GM19025 (cell line): ENCODE measurements at regions not wholly inside any gene's neighbourhood (a gene's known extent, or its start where the extent isn't known, plus 50 kb on each side); places are given as distances from the start of the nearest gene placed in this dataset.

Experiments
- ATAC-seq: cut with Tn5 transposase; IDR thresholded peaks from one replicate; pipeline ENCODE4 v1.9.1; 2021; ENCODE audit warnings: mild to moderate bottlenecking, low read depth, moderate library complexity; ENCODE audit not compliant: unreplicated experiment

DNA sequence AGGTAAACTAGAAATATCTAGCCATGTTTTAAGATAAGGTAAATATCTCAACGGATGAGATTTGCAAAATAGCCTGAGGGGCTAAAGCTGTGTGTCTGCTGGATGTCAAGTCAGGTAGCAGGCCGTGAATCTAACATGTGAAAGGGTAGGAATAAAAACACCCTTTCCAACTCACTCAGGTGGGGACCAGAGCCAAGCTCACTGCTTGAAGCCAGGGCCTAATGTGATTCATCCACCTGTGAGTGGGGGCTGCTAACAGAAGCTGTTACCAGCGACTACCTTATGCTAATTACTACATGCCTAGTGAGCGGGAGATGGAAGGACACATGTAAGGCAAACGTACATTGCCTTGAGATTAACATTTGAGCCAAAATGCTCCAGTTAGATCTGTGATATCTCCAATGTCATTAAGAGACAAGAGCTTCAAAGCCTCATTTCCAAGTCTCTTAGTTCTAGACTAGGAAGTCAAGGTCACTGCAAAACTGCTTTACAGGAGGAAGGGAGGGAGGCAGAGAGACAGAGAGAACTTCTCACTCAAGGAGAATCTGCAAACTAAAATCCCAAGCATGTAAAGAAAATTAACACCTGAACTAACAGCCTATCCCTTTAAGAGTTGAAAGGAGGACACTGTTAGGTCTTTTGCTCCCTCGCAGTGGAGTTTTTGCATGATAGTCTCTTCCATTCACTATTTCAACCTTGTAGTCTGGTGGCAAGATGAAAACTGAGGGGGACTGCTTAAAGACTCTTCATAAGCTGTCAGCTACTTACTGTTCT, 141.6 kb upstream of the RPS23 start:
- ATAC-seq = no peak

GRCh38 chr5:82418608-82418950, 140.4 kb upstream of the RPS23 start:
- ATAC-seq = no peak

- no peak for ATAC-seq
These were observed 139.8 kb upstream of the RPS23 start for GRCh38 chr5:82417776-82418607.

DNA sequence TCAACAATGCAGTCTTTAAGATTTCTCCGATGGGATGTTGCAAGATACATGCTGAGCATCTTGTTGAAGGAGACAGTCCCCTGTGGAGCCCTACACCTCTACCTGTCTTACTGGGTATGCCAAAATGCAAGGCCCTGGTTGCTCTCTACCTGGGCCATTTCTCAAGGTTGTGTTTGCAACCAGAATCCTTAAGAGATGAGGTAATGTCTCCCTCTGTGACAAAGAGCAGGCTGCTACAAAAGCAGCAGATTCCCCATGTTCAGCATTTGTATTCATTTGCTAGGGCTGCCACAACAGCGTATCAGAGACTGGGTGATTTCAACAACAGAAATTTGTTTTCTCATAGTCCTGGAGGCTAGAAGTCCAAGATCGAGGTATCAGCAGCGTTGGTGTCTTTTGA, 138.4 kb upstream of the RPS23 start:
- no peak for ATAC-seq

DNA sequence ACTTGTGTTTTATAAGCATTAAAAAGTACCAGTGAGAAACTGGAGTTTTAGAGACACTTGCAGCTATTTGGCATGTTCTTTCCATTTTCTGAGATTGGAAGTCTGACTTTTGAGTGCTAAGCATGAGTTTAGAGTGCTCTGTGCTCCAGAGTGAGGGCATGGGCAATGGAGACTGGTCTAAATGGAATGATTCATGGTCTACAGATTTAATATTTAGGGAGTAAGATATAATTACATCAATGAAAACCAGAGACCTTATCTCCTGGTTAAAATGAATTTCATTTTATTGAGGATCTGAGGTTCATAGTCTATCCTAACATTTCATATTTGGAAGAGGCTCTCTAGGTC, 135.9 kb upstream of the RPS23 start:
- no peak for ATAC-seq

DNA sequence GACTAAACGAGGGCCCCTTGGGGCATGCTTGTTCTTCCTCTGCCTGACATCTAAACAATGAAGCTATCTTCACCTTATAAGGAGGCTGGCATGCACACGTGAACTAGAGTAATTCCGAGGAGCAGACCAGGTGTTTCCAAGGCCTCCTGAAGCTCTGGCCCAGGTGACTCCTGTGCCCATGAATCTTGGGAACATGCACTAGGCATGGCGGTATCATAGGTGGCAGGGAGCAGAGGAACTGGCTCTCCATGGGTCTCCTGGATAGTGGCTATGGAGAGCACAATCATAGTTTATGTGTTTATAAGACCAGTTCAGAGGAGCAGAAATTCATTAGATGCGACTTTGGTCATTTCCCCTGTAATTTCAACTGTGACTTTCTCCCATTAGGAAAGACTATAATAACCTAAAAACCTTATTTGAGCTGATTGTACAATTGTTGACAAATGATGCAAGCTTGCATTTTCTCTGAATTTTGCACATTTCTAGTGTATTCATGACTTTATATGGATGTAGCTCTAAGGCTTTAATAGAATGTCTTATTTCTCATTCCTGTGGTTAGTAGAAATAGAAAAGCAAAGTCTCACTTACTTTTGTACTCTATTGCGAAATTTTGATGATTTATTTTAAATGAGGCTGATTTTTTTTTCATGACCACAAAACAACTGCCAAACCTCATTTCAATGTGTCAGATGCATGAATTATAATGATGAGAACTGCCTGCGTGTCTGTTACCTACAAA, 135.3 kb upstream of the RPS23 start:
- no peak for ATAC-seq

- no peak for ATAC-seq
These were observed 129.9 kb upstream of the RPS23 start for GRCh38 chr5:82408033-82408432.

GRCh38 chr5:82406205-82406773, 128.1 kb upstream of the RPS23 start:
- no peak for ATAC-seq

- no peak for ATAC-seq
These were observed 127.6 kb upstream of the RPS23 start for GRCh38 chr5:82405618-82406204.

DNA sequence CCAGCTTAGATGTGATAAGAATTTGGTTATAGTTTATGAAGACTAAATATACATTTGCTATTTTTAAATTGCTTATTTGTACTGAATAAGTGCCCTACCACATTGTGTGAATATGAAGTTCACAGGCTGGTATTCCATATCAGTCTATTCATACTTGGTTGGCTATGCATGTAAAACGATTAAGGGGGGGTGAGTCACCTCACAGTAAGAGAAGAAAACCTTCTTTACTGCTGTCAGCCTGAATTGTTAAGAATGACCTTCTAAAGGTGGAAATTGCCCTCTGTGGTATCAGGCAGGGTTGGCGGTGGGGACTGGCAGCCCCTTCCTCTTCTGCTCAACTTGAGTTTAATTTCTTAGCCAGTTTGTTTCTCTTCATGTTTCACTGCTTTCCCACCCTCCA, 127.0 kb upstream of the RPS23 start:
- no peak for ATAC-seq

- ATAC-seq = no peak
These were observed 126.3 kb upstream of the RPS23 start for GRCh38 chr5:82404382-82404945.

DNA sequence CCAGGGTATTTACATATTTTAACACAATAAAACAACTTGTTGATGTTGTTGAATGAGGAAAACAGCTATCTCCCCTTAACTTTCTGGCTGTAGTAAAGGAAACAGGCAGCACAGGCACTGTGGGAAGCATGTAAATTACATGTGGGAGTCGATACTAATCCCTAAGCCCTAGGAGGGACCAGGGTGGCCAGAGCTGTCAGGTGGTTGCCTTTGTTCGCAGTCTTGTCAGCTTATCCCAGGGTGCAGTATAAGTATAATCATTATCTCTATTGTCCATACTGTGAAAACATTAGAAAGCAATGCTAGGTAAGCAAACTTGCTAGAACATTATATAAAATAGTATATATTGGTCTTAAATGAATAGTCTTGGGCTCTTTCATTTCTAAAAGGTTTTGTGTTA, 125.6 kb upstream of the RPS23 start:
- ATAC-seq = no peak

DNA sequence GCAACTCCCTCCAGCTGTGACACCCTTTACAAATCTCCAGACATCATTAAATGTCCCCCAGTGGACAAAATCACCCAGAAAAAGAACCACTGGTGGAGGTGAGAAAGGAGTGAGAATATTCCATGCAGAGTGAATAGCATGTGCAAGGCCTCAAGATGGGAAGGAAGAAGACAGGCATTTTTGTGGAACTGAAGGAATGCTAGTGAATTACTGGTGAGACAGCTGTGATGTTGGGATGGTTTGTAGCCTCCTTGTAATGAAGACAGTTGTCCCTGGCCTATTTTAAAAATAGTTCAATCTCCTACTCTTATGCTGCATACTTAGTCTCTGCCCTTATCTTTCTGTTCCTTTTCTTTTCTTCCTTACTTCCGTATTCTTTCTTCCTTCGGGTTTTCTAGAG, 124.9 kb upstream of the RPS23 start:
- no peak for ATAC-seq

GRCh38 chr5:82399111-82399510, 121.0 kb upstream of the RPS23 start:
- ATAC-seq = no peak

DNA sequence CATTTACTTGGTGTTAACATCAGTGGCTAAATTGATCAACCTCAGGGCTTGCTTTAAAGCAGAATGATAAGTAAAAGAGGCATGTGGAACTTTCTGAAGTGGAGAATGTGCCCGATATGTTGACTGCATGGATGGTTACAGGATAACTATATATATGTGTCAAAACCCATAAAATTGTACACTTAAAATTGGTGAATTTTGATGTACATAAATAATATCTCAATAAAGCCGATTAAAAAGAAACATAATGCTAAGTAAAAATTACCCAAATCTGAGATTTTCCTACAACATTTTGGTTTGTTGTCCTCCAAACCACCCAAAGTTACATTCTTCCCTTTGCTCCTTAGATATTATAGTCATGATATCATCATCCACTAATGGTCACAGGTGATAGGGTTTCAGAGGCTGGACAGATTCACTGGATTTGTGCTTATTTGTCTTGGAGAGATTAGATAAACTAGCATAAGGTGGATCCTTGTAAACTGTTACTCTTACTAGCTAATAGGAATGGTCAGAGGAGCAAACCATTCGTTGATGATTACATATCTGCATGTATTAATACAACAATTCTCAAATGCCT, 119.7 kb upstream of the RPS23 start:
- ATAC-seq = no peak

GRCh38 chr5:82396871-82397514, 118.8 kb upstream of the RPS23 start:
- no peak for ATAC-seq

GRCh38 chr5:82396396-82396795, 118.2 kb upstream of the RPS23 start:
- no peak for ATAC-seq

- no peak for ATAC-seq
These were observed 115.8 kb upstream of the RPS23 start for GRCh38 chr5:82393951-82394350.

GRCh38 chr5:82390088-82390487, 111.9 kb upstream of the RPS23 start:
- ATAC-seq = no peak

DNA sequence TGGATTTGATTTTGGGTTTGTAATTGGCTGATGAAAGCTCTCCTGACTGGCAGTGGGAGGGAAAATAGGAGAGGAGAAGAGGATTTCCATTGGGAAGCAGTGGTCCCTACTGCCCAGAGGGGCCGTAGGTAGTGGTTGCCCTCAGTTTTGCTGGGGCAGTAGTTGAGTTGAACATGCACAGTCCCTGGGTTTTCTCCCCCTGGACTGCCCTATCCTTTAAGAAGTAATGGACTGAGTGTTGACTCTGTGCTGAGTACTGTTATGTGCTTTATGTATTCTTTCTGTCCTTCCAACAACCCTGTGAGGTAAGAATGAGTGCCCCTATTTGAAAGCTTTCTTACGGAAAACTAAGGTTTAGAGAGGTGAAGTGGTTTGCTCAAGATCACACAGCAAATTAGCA, 111.2 kb upstream of the RPS23 start:
- ATAC-seq = no peak
